ENCODE measurements at regions not wholly inside any gene's neighbourhood (a gene's known extent, or its start where the extent isn't known, plus 50 kb on each side); places are given as distances from the start of the nearest gene placed in this dataset.

GRCh38 chr4:32400870-32401269 is 1680.7 kb downstream of the PCDH7 start:
- no CpG with 5 or more reads among the region's 1 CpG for WGBS (ENCODE audit: insufficient coverage)
- Mint-ChIP-seq H3K27me3 (ENCODE audit: low read depth in 3 of 3) (no peaks in the 10 kb centered on the region), H3K4me3 (no peak overlapping the region), H3K9me3 (no peaks in the 10 kb centered on the region), H3K36me3 (no peaks in the 10 kb centered on the region), H3K4me1 (no peaks in the 10 kb centered on the region), H3K27ac (no peak overlapping the region)
- no peak for DNase-seq
- intact Hi-C loops (cut with micrococcal nuclease), result no loop called here
- no peaks in the 10 kb centered on the region for H3K79me2 ChIP-seq (ENCODE audit: insufficient read depth, low read length)
- no peaks in the 10 kb centered on the region for H3K9me3 ChIP-seq (replicated peaks in 1 of 2; ENCODE audit: control insufficient read depth in 1 of 2, insufficient read depth in 1 of 2, low read length in 2 of 2)
- no peak overlapping the region for H3K9ac ChIP-seq (ENCODE audit: insufficient read depth, low read length, poor library complexity, severe bottlenecking)
- no peak overlapping the region for H2AFZ ChIP-seq (ENCODE audit: insufficient read depth, low read depth, low read length, poor library complexity, severe bottlenecking)
- no peak overlapping the region for H3K27ac ChIP-seq (ENCODE audit: low read depth in 1 of 2, low read length in 2 of 2)
- TF ChIP-seq CTCF (IDR thresholded peaks at IDR 0.05), result no peak
- H3K36me3 ChIP-seq (replicated peaks in 1 of 2; ENCODE audit: control insufficient read depth in 1 of 2, insufficient read depth in 2 of 2, low read length in 2 of 2), result no peaks in the 10 kb centered on the region
- no peaks in the 10 kb centered on the region for H3K27me3 ChIP-seq (ENCODE audit: control insufficient read depth in 2 of 2, insufficient read depth in 2 of 2, low read length in 2 of 2)
- no peaks in the 10 kb centered on the region for H4K20me1 ChIP-seq (ENCODE audit: insufficient read depth, low read length)
- H3K4me1 ChIP-seq (ENCODE audit: control insufficient read depth in 1 of 2, insufficient read depth in 2 of 2, low read length in 2 of 2), result no peaks in the 10 kb centered on the region
- H3K4me2 ChIP-seq (replicated peaks; ENCODE audit: extremely low read depth, low read length, poor library complexity, severe bottlenecking), result no peak overlapping the region
- no peak overlapping the region for H3K4me3 ChIP-seq (replicated peaks in 1 of 3; ENCODE audit: low read depth in 2 of 3, low read length in 3 of 3)

- peaks cover 0 to 4% (median 0%) of the 10 kb centered on the region in 7 donors for H3K9me3 Mint-ChIP-seq
- no peaks in the 10 kb centered on the region for H3K9me3 ChIP-seq (replicated peaks in 1 of 2; ENCODE audit: control insufficient read depth in 1 of 2, insufficient read depth in 1 of 2, low read length in 2 of 2)
- no peak for DNase-seq
Measured at GRCh38 chr4:32417113-32417704, 1697.0 kb downstream of the PCDH7 start.

More at GRCh38 chr4:32417113-32417704, 1697.0 kb downstream of the PCDH7 start:
- Histone ChIP-seq H3K36me3 (replicated peaks in 1 of 2; ENCODE audit: control insufficient read depth in 1 of 2, insufficient read depth in 2 of 2, low read length in 2 of 2) (no peaks in the 10 kb centered on the region), H3K4me2 (replicated peaks; ENCODE audit: extremely low read depth, low read length, poor library complexity, severe bottlenecking) (no peak overlapping the region), H2AFZ (ENCODE audit: insufficient read depth, low read depth, low read length, poor library complexity, severe bottlenecking) (no peak overlapping the region), H3K9ac (ENCODE audit: insufficient read depth, low read length, poor library complexity, severe bottlenecking) (no peak overlapping the region), H3K79me2 (ENCODE audit: insufficient read depth, low read length) (no peaks in the 10 kb centered on the region), H3K4me3 (replicated peaks in 1 of 3; ENCODE audit: low read depth in 2 of 3, low read length in 3 of 3) (no peak overlapping the region), H3K27me3 (ENCODE audit: control insufficient read depth in 2 of 2, insufficient read depth in 2 of 2, low read length in 2 of 2) (no peaks in the 10 kb centered on the region), H3K4me1 (ENCODE audit: control insufficient read depth in 1 of 2, insufficient read depth in 2 of 2, low read length in 2 of 2) (no peaks in the 10 kb centered on the region), H4K20me1 (ENCODE audit: insufficient read depth, low read length) (no peaks in the 10 kb centered on the region), H3K27ac (ENCODE audit: low read depth in 1 of 2, low read length in 2 of 2) (no peak overlapping the region)
- Mint-ChIP-seq H3K4me3 (no peak overlapping the region), H3K27ac (no peak overlapping the region), H3K4me1 (no peaks in the 10 kb centered on the region), H3K36me3 (no peaks in the 10 kb centered on the region), H3K27me3 (ENCODE audit: low read depth in 3 of 3) (no peaks in the 10 kb centered on the region)
- WGBS (ENCODE audit: insufficient coverage), result no CpG with 5 or more reads among the region's 3 CpGs
- no peak for TF ChIP-seq CTCF (IDR thresholded peaks at IDR 0.05)
- intact Hi-C loops (cut with micrococcal nuclease), result no loop called here
